Fibroblast of skin of right biceps (primary cell): ENCODE measurements at regions not wholly inside any gene's neighbourhood (a gene's known extent, or its start where the extent isn't known, plus 50 kb on each side); places are given as distances from the start of the nearest gene placed in this dataset.
"Not testable (repeated sequence)": the region's sequence is repeated elsewhere in the genome, so short reads cannot be mapped to it uniquely, and the experiment has no call there.

Source experiments
- DNase-seq: peaks from one replicate; pipeline ENCODE4 v3.0.0-alpha.2; 2013

- DNase-seq: no peak
Measured at GRCh38 chr6:115053169-115053860, 710.5 kb upstream of the HS3ST5 start.

DNA sequence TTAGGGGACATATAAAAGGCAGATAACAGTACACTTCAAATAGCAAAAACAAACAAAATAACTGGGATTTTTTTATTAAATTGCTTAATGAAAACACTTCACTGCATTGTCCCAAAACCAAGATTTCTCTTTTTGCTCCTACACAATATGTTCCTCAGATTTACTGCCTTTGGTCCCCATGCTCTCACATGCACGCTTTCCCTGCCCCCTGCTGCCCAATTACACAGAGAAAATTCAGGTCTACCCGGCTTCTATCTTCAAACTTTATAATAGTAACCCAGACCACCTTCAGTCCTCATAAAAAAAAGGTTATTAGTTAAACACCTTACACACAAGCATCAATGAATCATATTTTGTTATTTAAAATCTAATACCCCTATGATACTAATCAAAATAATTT, 673.8 kb upstream of the HS3ST5 start:
- DNase-seq: no peak

DNA sequence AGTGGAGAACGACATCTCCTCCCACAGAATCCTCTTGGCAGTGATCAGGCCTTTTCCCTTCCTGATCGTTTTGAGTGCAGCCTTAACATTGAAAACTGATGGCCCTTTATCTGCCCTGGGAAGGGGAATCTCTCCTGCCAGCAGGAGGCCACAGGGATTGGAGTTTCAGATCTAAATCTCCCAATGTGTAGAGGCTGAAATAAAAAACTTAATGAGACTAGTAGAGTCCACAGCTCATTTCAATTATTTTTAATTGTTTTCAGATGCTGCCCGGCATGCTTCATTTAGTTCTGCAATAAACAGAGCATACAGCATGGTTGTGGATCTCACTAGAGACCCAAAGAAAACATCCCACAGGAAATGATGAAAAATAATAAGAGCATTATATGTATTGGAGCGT, 662.2 kb upstream of the HS3ST5 start:
- DNase-seq: peak; percentile 10

DNA sequence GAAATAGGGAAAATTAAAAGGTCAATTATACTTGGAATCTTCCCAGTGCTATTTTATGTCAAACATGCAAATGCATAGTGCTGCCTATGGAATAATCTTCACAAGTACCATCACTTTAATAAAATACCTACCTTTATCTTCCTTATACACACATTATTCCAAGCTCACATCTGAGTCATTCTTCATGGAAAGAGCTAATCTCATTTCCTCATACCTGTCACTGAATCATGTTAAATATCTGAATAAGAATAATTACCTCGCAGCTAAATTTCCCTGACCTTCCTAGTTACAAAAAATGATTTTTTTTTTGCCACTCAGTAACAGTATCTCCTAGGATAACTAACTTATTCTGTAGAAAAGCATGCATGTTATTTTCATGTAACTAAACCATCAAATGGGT, 661.4 kb upstream of the HS3ST5 start:
- no peak for DNase-seq

DNA sequence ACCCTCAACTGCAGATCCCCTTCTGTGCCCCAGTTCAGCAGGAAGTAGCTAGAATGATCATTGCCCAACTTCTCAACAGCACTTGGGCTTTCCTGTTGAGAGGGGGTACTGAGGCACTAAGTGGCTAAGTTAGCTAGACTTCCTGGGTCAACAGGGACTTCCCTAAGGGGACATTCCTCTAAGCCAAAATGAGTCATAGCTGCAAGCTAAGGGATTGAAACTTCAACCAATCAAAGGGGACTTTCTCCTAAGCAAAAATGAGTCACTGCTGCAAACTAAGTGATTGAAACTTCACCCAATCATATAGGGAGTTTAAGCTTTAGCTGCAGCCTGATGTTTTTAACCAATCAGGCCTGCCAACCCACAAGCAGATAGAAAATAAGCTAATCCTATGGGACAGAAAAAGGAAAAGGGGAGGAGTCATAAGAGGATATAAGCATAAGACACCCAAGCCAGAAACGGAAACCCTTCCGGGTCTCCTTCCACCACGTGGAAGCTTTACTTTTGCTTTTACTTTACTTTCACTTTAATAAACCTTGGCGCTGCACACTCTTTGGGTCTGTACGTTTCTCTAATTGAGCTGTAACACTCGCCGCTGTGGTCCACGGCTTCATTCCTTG, 659.0 kb upstream of the HS3ST5 start:
- no peak for DNase-seq

DNA sequence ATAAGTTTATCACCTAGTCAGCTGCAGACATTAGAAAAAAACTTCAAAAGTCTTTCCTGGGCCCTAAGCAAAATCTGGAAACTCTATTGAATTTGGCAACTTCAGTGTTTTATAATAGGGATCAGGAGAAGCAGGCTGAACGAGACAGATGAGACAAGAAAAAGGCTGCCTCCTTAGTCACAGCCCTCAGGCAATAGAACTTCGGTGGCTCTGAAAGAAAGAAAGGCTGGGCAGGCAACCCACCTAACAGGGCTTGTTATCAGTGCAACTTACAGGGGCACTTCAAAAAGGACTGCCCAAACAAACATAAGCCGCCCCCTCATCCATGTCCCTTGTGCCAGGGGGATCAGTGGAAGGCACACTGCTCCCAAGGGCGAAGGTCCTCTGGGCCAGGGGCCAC, 657.9 kb upstream of the HS3ST5 start:
- DNase-seq: no peak

DNA sequence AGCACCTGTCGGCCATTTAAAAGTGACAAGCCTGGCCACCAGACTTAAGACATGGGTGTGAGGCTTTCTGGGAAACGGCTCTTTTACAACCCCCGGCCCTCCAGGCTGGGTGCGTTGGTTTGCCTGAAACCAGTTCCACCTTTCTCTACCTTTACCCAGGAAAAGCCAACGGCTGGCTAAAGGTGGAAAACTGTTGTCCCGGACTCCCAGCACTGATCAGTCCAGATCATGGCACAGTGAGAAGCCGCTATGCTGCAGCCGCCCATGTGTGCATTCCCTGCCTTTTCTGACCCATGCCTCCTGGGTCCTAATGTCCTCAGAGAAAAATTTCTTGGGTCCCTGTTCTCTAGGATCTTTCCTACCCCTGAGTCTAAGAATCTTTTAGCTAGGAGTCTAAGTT, 655.7 kb upstream of the HS3ST5 start:
- DNase-seq: no peak

DNA sequence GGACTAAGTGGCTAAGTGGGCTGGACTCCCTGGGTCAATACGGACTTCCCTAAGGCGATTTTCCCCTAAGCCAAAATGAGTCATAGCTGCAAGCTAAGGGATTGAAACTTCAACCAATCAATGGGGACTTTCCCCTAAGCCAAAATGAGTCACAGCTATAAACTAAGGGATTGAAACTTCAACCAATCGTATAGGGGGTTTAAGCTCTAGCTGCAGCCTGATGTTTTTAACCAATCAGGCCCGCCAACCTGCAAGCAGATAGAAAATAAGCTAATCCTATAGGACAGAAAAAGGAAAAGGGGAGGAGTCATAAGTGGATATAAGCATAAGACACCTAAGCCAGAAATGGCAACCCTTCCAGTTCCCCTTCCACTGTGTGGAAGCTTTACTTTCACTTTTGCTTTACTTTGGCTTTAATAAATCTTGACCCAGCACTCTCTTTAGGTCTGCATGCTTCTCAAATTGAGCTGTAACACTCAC, 655.0 kb upstream of the HS3ST5 start:
- DNase-seq: no peak

DNA sequence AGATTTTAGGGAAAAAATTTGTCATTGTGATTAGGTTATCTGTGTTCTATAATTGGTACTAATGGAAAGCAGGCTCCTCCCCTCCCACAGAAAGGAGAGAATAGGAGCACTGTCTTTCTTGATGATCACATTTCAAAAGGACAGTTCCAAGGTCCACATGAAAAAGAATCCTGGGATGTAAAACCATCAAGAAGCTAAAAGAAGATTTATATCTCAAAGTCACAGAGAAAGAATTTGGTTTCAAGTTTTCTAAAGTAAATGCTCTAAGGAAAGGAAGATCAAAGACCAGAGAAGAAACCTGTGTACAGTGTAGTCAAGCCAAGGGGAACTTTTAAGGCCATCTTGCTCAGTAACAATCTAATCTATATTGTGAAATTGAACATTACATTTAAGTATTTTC, 652.7 kb upstream of the HS3ST5 start:
- DNase-seq: no peak

GRCh38 chr6:114989279-114989964, 646.6 kb upstream of the HS3ST5 start:
- no peak for DNase-seq

GRCh38 chr6:114987281-114987680, 644.5 kb upstream of the HS3ST5 start:
- no peak for DNase-seq

DNA sequence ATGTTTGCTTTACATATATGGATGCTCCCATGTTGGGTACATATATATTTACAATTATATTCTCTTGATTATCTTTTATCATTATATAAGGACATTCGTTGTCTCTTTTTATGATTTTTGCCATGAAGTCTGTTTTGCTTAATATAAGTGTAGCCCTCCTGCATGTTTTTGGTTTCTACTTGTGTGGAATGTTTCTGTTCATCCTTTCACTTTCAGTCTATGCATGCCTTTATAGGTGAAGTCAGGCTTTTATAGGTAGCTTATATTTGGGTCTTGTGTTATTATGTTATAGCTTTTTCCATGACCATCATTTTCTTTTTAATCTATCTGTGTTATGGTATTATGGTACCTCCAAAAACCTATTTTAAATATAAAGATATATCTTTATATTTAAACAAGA, 612.5 kb upstream of the HS3ST5 start:
- no peak for DNase-seq

GRCh38 chr6:114952229-114952628, 609.4 kb upstream of the HS3ST5 start:
- DNase-seq: no peak

GRCh38 chr6:114945392-114945791, 602.6 kb upstream of the HS3ST5 start:
- no peak for DNase-seq

- no peak for DNase-seq
Measured at GRCh38 chr6:114941078-114941477, 598.3 kb upstream of the HS3ST5 start.

DNA sequence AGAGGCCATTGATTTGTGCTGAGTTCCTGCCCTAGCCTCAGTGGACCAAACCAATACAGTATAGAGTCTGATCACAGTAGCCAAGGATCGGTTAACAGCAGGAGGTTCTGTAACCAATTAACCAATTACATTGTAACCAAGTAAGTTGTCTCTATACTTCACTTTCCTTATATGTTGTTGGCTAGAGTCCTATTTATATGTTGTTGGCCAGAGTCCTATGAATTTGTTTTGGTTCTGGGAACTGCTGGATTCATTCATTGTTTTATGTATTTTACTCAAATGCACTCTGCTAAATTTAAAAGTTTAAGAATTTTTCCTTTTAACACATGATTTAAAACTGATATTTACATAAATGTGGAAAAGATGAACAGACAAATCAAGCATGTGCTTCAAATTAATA, 597.4 kb upstream of the HS3ST5 start:
- no peak for DNase-seq

- no peak for DNase-seq
Measured at GRCh38 chr6:114939630-114940029, 596.8 kb upstream of the HS3ST5 start.

DNA sequence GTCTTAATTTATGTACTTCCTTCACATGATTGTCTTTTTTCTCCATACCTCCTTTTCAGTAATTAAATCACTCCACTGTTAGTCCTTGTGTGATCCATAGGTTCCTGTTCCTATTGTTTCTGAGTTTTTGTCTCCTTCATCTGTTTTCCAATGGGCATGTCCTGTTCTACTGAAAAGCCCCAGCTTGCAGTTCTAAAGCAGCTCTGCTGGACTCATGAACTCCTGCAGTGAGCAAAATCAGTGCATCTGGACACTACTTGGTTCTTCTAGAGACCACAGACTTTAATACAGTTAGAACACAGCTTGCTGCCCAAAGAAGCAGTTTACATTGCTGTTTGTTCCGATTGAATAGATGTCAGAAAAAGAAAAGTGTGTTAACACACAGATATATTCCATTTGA, 593.3 kb upstream of the HS3ST5 start:
- DNase-seq: no peak

- DNase-seq: no peak
Measured at GRCh38 chr6:114934079-114934478, 591.3 kb upstream of the HS3ST5 start.

- not testable (repeated sequence) for DNase-seq
Measured at GRCh38 chr6:114928731-114929130, 585.9 kb upstream of the HS3ST5 start.

DNA sequence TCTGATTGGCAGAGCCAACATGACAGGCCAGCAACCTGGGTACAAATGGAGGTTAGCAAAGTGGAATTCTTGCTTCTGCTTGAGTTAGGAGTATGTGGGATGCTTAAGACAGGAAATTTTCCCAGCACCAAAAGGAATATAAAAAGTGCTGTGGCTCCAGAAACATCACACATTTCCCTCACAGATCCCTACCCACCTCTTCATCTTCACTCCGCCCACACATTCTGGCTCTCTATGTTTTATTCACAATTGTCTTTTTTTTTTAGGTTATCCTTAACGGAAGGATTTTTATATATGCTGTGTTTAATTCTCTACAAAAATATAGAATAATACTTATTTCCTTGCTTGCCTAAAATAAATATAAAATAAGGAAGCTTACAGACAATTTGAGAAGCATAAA, 563.3 kb upstream of the HS3ST5 start:
- no peak for DNase-seq

- DNase-seq: no peak
Measured at GRCh38 chr6:114897536-114897935, 554.7 kb upstream of the HS3ST5 start.

GRCh38 chr6:114892211-114892610, 549.4 kb upstream of the HS3ST5 start:
- DNase-seq: no peak

DNA sequence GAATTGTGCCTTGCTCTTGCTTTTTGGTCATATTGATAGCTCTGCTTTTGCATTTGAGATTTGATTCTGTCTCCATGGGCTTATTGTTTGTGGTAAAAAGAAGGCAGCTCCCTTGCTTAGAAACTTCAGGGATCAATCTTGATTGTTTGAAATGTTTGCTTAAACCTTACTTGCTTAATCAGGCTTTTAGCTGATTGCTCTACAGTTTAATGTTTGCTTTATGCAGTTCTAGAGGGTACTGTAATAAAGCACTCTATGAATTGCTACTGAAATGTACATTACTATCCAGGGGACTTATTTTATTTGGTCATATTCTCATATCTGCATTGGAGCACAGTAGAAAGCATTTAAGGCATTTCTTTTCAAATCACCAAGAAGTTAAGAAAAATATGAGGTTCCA, 545.4 kb upstream of the HS3ST5 start:
- DNase-seq: no peak
